GM12873 (cell line): ENCODE measurements at regions not wholly inside any gene's neighbourhood (a gene's known extent, or its start where the extent isn't known, plus 50 kb on each side); places are given as distances from the start of the nearest gene placed in this dataset.

Experiments used
- CTCF ChIP-seq: IDR thresholded peaks from 2 replicates; pipeline ENCODE4 v1.5.1; 2012; ENCODE audit warnings: low read depth, mild to moderate bottlenecking, moderate library complexity, low read length, control low read depth; ENCODE audit not compliant: insufficient read depth; ENCODE audit errors: missing control alignments

- TF ChIP-seq CTCF: no peak
These were observed 476.2 kb downstream of the TSHZ3 start for GRCh38 chr19:30873003-30873402.

GRCh38 chr19:30871979-30872378, 477.3 kb downstream of the TSHZ3 start:
- TF ChIP-seq CTCF: no peak

GRCh38 chr19:30870876-30871275, 478.4 kb downstream of the TSHZ3 start:
- TF ChIP-seq CTCF: no peak

GRCh38 chr19:30865511-30865910, 483.7 kb downstream of the TSHZ3 start:
- no peak for TF ChIP-seq CTCF

GRCh38 chr19:30864391-30865215, 484.6 kb downstream of the TSHZ3 start:
- TF ChIP-seq CTCF: no peak

GRCh38 chr19:30862876-30863275, 486.4 kb downstream of the TSHZ3 start:
- no peak for TF ChIP-seq CTCF

GRCh38 chr19:30861919-30862318, 487.3 kb downstream of the TSHZ3 start:
- TF ChIP-seq CTCF: no peak
